Hypothalamus (tissue), 51 donors: ENCODE measurements at regions not wholly inside any gene's neighbourhood (a gene's known extent, or its start where the extent isn't known, plus 50 kb on each side); places are given as distances from the start of the nearest gene placed in this dataset.

Experiments
- DNase-seq, 51 donors: peaks; one replicate each; lab custom pipeline; 2025; lab: John Stamatoyannopoulos, UW

DNA sequence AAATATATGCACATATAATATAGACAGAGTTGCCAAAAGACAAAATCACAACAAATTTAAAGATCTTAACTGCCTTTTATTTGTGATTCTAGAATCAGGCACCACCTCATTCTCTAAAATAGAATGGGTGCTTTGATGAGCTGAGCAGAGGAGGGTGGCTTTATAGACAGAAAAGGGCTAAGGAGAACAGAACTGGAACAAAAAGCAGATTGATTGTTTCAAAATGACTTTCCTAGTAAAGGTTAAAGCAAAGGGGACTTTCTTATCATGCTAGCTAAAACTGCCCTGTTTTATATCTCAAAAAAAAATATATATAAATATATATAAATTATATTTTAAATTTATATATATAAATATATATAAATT, 287.6 kb downstream of the FAT3 start:
- no peak for DNase-seq

GRCh38 chr11:92523611-92524010, 299.0 kb downstream of the FAT3 start:
- no peak for DNase-seq

- no peak for DNase-seq
Observed at GRCh38 chr11:92524542-92524941, 299.9 kb downstream of the FAT3 start.

GRCh38 chr11:92527467-92527866, 302.8 kb downstream of the FAT3 start:
- no peak for DNase-seq

GRCh38 chr11:92528001-92528400, 303.4 kb downstream of the FAT3 start:
- DNase-seq = no peak

DNA sequence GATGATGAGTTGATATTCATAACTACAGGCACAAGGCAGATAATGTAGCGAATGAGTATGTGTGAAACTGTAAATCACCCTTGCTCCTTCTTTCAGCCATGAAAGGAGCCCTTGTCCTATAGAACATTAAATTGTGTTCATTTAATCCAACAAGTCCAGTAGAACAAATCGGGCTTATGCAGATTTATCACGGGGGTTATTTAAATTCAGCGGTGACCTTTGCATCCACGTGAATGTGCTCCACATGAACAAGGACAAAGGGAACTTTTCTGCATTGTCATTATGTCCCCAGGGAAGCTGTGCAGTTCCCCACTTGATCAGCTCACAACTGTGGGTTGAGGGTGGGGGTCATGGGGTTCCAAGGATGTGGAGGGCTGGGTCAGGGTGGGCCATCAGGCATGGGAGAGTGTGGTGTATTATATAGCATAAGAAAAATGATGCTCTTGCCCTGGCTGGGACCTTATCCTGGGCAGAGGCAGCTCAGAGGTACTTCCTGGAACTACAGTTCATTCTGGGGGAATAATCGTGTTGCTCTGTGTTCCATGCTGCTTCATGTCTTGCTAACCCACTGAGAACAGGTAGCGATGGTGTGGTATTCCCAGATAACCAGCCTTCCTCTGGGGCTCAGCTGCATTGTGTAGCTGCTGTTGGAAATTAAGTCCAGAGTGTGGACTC, 306.6 kb downstream of the FAT3 start:
- no peak for DNase-seq

GRCh38 chr11:92533657-92534335, 309.2 kb downstream of the FAT3 start:
- no peak for DNase-seq

GRCh38 chr11:92536883-92537282, 312.3 kb downstream of the FAT3 start:
- no peak for DNase-seq

DNA sequence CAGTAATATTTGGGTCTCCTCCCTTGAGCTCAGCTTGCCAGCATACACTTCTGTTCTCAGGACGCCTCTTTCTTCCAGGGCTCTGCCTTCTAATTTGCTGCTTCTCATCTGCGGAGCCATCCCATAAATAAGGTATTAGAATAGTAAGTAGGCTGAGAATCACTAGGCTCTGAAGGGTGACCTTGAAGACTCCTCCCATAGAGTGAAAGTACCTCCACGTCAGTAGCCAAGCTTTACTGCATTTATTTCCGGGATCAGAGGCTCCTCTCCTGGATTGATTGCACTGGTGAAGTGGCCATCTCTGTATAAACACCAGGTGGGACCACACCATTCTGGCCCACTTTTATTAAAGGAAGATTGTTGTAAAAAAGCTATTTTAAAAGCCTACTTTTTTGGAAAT, 315.5 kb downstream of the FAT3 start:
- no peak for DNase-seq

- no peak for DNase-seq
Observed at GRCh38 chr11:92545906-92546471, 321.4 kb downstream of the FAT3 start.

- no peak for DNase-seq
Observed at GRCh38 chr11:92546603-92547002, 322.0 kb downstream of the FAT3 start.

DNA sequence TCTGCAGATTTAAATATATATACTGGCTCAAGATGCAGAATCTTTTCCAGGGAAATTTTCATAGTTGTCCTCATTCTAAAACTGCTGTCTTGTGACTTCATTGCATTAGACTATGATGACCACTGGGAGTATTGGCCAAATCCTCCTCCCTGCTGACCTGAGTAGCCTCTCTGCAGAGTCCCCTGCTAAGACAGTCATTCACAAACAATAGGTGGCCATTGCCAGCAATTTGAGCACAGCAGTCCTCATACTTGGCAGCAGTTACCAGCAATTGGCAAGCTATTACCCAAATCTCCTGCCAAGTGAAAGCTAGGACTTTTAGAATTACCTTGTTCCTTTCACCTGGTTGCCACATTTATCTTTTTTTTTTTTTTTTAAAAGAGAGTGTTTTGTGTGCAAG, 325.8 kb downstream of the FAT3 start:
- DNase-seq = peak in 11 of 51 donors; percentile 1 to 31 (median 10)

- no peak for DNase-seq
Observed at GRCh38 chr11:92550871-92551270, 326.3 kb downstream of the FAT3 start.

- no peak for DNase-seq
Observed at GRCh38 chr11:92552942-92553341, 328.3 kb downstream of the FAT3 start.

- no peak for DNase-seq
Observed at GRCh38 chr11:92554688-92555087, 330.1 kb downstream of the FAT3 start.

GRCh38 chr11:92556431-92556830, 331.8 kb downstream of the FAT3 start:
- DNase-seq = no peak

DNA sequence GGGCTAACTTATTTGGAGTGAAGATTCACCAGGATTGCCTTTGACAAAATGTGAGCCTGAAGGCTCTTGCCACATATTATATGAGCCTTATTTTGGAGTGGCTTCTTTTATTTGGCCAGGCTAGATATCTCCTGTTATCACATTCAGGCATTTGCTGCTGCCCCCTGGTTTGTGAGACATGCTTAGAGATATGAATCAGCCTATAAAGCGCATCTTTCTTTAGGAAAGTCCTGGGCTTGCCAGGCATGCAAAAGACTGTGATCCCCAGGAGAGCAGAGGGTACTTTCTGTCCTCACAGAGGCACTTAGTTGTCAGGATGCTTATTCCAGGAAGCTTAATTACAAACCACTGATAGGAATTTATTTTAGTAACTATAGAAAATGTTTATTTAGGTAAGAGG, 333.3 kb downstream of the FAT3 start:
- DNase-seq = no peak

DNA sequence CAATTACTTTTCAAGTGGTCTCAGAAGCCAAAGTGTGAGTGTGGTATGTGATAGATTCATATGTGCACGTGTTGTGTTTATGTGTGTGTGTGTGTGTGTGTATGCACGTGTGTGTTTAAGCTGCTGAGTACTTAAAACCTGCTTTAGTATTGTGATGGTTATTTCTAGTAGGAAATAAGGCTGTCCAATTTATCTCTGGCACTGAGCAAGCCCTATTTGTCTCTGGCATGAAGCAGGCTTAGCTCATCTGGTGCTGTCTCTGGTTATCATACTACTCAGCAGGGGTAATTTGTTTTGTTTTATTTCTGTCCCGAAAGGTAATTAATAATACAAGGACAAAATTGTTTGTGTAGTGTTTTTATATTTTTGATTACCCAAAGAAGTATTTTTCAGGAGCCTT, 333.7 kb downstream of the FAT3 start:
- no peak for DNase-seq

- DNase-seq = no peak
Observed at GRCh38 chr11:92569726-92570125, 345.1 kb downstream of the FAT3 start.

GRCh38 chr11:92572559-92572958, 347.9 kb downstream of the FAT3 start:
- DNase-seq = no peak

GRCh38 chr11:92576315-92576714, 351.7 kb downstream of the FAT3 start:
- DNase-seq = no peak

- DNase-seq = peak in 14 of 51 donors; percentile 2 to 42 (median 16)
Observed at GRCh38 chr11:92580908-92581307, 356.3 kb downstream of the FAT3 start.
